SK-N-MC (cell line): ENCODE measurements at regions not wholly inside any gene's neighbourhood (a gene's known extent, or its start where the extent isn't known, plus 50 kb on each side); places are given as distances from the start of the nearest gene placed in this dataset.
"Not testable (repeated sequence)": the region's sequence is repeated elsewhere in the genome, so short reads cannot be mapped to it uniquely, and the experiment has no call there.

Experiments
- DNase-seq: peaks from one replicate; pipeline ENCODE4 v3.0.0-alpha.2; 2011; ENCODE audit warnings: low read depth, low spot score
- H3K27ac ChIP-seq: fragments of 200-600 bp; sonication (generic); 2 replicates; pipeline ENCODE4 v1.5.1; 2016; ENCODE audit warnings: mixed run types
- H3K36me3 ChIP-seq: fragments of 200-600 bp; sonication (generic); 2 replicates; pipeline ENCODE4 v1.6.1; 2017; ENCODE audit warnings: antibody characterized with exemption, low read length, mixed read lengths; ENCODE audit not compliant: insufficient read depth
- H3K4me3 ChIP-seq: fragments of 200-600 bp; sonication (generic); 2 replicates; pipeline ENCODE4 v1.5.1; 2016
- H3K9ac ChIP-seq: fragments of 200-600 bp; sonication (generic); 2 replicates; pipeline ENCODE4 v1.8.0; 2017; ENCODE audit warnings: mixed run types, mixed read lengths; ENCODE audit not compliant: insufficient read length
- H3K9me3 ChIP-seq: fragments of 200-600 bp; sonication (generic); 2 replicates; pipeline ENCODE4 v1.6.1; 2017; ENCODE audit warnings: low read depth, mild to moderate bottlenecking, antibody characterized with exemption, low read length, moderate library complexity, mixed read lengths
- EZH2 ChIP-seq: fragments of 200-600 bp; sonication (generic); IDR thresholded peaks from one replicate; pipeline ENCODE4 v1.6.1; 2017; ENCODE audit warnings: antibody characterized with exemption
- FOXP2 ChIP-seq: optimal IDR thresholded peaks from 2 replicates; pipeline ENCODE3; 2011; ENCODE audit warnings: mild to moderate bottlenecking, moderate library complexity; ENCODE audit not compliant: insufficient read depth; ENCODE audit errors: extremely low read length, control extremely low read depth
- POLR2AphosphoS5 ChIP-seq: IDR thresholded peaks from 2 replicates; pipeline ENCODE4 v1.6.1; 2012; ENCODE audit warnings: mild to moderate bottlenecking, low read depth, low read length, borderline replicate concordance

GRCh38 chr16:61005952-61006351, 1030.3 kb downstream of the CDH8 start:
- no peak for DNase-seq
- Histone ChIP-seq H3K36me3 (no peaks in the 10 kb centered on the region), H3K9me3 (no peaks in the 10 kb centered on the region), H3K27ac (no peak overlapping the region), H3K4me3 (no peak overlapping the region), H3K9ac (no peak overlapping the region)
- no peak for TF ChIP-seq FOXP2
- TF ChIP-seq POLR2AphosphoS5, result no peak
- TF ChIP-seq EZH2, result no peak

GRCh38 chr16:61002479-61003204, 1033.6 kb downstream of the CDH8 start:
- Histone ChIP-seq H3K27ac (no peak overlapping the region), H3K9me3 (no peaks in the 10 kb centered on the region), H3K36me3 (no peaks in the 10 kb centered on the region), H3K4me3 (no peak overlapping the region), H3K9ac (no peak overlapping the region)
- TF ChIP-seq EZH2 (no peak), POLR2AphosphoS5 (no peak), FOXP2 (no peak)
- DNase-seq, result no peak

DNA sequence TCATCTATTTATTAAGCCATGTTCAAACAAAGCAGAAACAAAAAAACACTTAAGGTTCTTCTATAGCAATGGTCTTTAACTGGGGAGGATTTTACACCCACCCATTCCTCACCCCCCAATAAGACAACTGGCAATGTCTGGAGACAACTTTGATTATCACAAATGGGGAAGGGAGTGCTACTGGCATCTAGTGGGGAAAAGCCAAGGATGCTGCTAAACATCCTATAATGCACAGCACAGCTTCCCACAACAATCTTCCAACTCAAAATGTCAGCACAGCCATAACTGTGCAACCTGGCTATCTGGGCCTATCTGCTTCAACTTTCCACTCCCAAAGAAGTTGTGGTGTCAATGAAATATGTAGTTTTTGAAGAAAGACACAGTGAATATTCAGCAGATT, 1044.4 kb downstream of the CDH8 start:
- H3K36me3 ChIP-seq, result no peaks in the 10 kb centered on the region
- H3K9ac ChIP-seq, result no peak overlapping the region
- no peak for DNase-seq
- no peaks in the 10 kb centered on the region for H3K9me3 ChIP-seq
- TF ChIP-seq FOXP2 (no peak), EZH2 (no peak), POLR2AphosphoS5 (no peak)
- H3K4me3 ChIP-seq, result no peak overlapping the region
- no peak overlapping the region for H3K27ac ChIP-seq

- H3K27ac ChIP-seq, result no peak overlapping the region
- TF ChIP-seq EZH2, result no peak
- TF ChIP-seq FOXP2, result no peak
- no peak; the same call in 1 of the 2 replicates for TF ChIP-seq POLR2AphosphoS5
- H3K9ac ChIP-seq, result no peak overlapping the region
- no peaks in the 10 kb centered on the region for H3K9me3 ChIP-seq
- H3K4me3 ChIP-seq, result no peak overlapping the region
- peak; percentile 14 for DNase-seq
- H3K36me3 ChIP-seq, result no peaks in the 10 kb centered on the region
Measured at GRCh38 chr16:60989592-60989991, 1046.6 kb downstream of the CDH8 start.

- TF ChIP-seq FOXP2 (no peak), POLR2AphosphoS5 (no peak), EZH2 (no peak)
- Histone ChIP-seq H3K27ac (no peak overlapping the region), H3K9me3 (no peaks in the 10 kb centered on the region), H3K36me3 (no peaks in the 10 kb centered on the region), H3K9ac (no peak overlapping the region), H3K4me3 (no peak overlapping the region)
- no peak for DNase-seq
Measured at GRCh38 chr16:60979119-60979518, 1057.1 kb downstream of the CDH8 start.

- Histone ChIP-seq H3K9ac (no peak overlapping the region), H3K4me3 (no peak overlapping the region), H3K36me3 (no peaks in the 10 kb centered on the region), H3K27ac (no peak overlapping the region), H3K9me3 (no peaks in the 10 kb centered on the region)
- no peak for TF ChIP-seq EZH2
- no peak for TF ChIP-seq FOXP2
- no peak for TF ChIP-seq POLR2AphosphoS5
- DNase-seq, result no peak
Measured at GRCh38 chr16:60949800-60950199, 1086.4 kb downstream of the CDH8 start.

DNA sequence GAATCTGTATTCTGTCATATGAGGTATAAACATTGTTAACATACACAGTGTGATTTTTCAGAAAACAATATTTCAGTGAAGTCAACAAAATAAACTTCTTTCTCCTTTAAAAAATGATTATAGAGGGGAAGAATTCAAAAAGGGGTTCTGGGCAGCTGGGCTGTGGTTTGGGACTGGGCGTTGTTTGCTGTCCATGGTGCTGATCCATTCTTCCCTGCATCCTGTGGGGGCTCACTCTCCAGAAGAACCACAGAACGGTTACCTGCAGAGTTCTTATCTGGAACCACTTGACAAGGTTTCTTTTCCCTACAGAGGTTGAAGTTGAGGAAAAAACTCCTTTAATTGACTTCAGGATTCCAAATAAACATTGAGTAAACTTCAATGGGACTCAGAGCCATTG, 1091.0 kb downstream of the CDH8 start:
- Histone ChIP-seq H3K9ac (no peak overlapping the region), H3K27ac (no peak overlapping the region), H3K36me3 (no peaks in the 10 kb centered on the region), H3K4me3 (no peak overlapping the region), H3K9me3 (no peaks in the 10 kb centered on the region)
- TF ChIP-seq FOXP2, result no peak
- DNase-seq, result peak; percentile 2

GRCh38 chr16:60936189-60936588, 1100.0 kb downstream of the CDH8 start:
- not testable (repeated sequence) for H3K27ac ChIP-seq, DNase-seq, H3K9ac ChIP-seq, H3K9me3 ChIP-seq, H3K36me3 ChIP-seq, H3K4me3 ChIP-seq

- no peak for DNase-seq
- Histone ChIP-seq H3K9ac (no peak overlapping the region), H3K36me3 (no peaks in the 10 kb centered on the region), H3K4me3 (no peak overlapping the region), H3K9me3 (no peaks in the 10 kb centered on the region), H3K27ac (no peak overlapping the region)
- TF ChIP-seq FOXP2 (no peak), POLR2AphosphoS5 (no peak), EZH2 (no peak)
Measured at GRCh38 chr16:60932600-60932999, 1103.6 kb downstream of the CDH8 start.
